Nephron progenitor cell (in vitro differentiated cells): ENCODE measurements at regions not wholly inside any gene's neighbourhood (a gene's known extent, or its start where the extent isn't known, plus 50 kb on each side); places are given as distances from the start of the nearest gene placed in this dataset.

Experiments used
- DNase-seq: peaks from one replicate; pipeline ENCODE4 v3.0.0; 2021
- H3K27ac Mint-ChIP-seq: 2 replicates; pipeline ENCODE4 v1.8.0; 2021; ENCODE audit warnings: mild to moderate bottlenecking, moderate library complexity, mixed read lengths
- H3K27me3 Mint-ChIP-seq: 2 replicates; pipeline ENCODE4 v1.8.0; 2021; ENCODE audit warnings: mild to moderate bottlenecking, low read depth, mixed read lengths; ENCODE audit not compliant: poor library complexity
- H3K36me3 Mint-ChIP-seq: 2 replicates; pipeline ENCODE4 v1.8.0; 2021; ENCODE audit warnings: low read depth, mixed read lengths
- H3K4me1 Mint-ChIP-seq: 2 replicates; pipeline ENCODE4 v1.8.0; 2021; ENCODE audit warnings: mixed read lengths
- H3K4me3 Mint-ChIP-seq: 2 replicates; pipeline ENCODE4 v1.8.0; 2021; ENCODE audit warnings: mild to moderate bottlenecking, moderate library complexity, mixed read lengths
- H3K9me3 Mint-ChIP-seq: 2 replicates; pipeline ENCODE4 v1.8.0; 2021; ENCODE audit warnings: mild to moderate bottlenecking, moderate library complexity, mixed read lengths
- TF ChIP-seq, protein P1 (sequence below): fragments of 200-600 bp; sonication (generic); IDR thresholded peaks from 2 replicates; pipeline ENCODE4 v1.5.0; 2021; ENCODE audit warnings: antibody characterized with exemption

GRCh38 chr20:39758876-39759275 lies 796.7 kb downstream of the DHX35 start:
- no peak for DNase-seq
- H3K9me3 Mint-ChIP-seq: peaks cover 5% of the 10 kb centered on the region
- H3K27me3 Mint-ChIP-seq: peaks cover 3% of the 10 kb centered on the region
- no peak overlapping the region for H3K4me3 Mint-ChIP-seq
- H3K4me1 Mint-ChIP-seq: peaks cover 13% of the 10 kb centered on the region
- H3K36me3 Mint-ChIP-seq: no peaks in the 10 kb centered on the region
- TF ChIP-seq, protein P1, sequence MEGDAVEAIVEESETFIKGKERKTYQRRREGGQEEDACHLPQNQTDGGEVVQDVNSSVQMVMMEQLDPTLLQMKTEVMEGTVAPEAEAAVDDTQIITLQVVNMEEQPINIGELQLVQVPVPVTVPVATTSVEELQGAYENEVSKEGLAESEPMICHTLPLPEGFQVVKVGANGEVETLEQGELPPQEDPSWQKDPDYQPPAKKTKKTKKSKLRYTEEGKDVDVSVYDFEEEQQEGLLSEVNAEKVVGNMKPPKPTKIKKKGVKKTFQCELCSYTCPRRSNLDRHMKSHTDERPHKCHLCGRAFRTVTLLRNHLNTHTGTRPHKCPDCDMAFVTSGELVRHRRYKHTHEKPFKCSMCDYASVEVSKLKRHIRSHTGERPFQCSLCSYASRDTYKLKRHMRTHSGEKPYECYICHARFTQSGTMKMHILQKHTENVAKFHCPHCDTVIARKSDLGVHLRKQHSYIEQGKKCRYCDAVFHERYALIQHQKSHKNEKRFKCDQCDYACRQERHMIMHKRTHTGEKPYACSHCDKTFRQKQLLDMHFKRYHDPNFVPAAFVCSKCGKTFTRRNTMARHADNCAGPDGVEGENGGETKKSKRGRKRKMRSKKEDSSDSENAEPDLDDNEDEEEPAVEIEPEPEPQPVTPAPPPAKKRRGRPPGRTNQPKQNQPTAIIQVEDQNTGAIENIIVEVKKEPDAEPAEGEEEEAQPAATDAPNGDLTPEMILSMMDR: no peak
- no peak overlapping the region for H3K27ac Mint-ChIP-seq

DNA sequence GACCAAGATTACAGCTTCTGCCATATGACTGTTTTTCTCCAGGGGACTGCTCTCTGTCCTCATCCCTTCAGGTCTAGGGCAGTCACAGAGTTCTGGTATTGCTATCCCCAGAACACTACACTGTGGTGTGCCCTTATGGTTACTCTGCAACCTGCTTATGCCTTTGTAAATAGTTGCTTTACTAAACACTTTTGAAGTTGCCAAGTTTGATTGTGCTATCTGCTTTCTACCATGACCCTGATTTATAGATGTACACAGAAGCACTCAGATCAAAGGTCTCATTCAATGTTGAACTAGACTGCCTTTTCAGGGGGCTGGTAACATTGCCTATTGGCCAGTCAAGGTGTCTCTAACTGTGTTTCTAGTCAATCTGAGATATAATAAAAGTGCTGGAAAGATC lies 794.7 kb downstream of the DHX35 start:
- Mint-ChIP-seq H3K27ac (no peak overlapping the region), H3K9me3 (no peaks in the 10 kb centered on the region), H3K4me3 (no peak overlapping the region), H3K4me1 (peaks cover 13% of the 10 kb centered on the region), H3K36me3 (no peaks in the 10 kb centered on the region), H3K27me3 (peaks cover 6% of the 10 kb centered on the region)
- no peak for DNase-seq
- TF ChIP-seq, protein P1: no peak

DNA sequence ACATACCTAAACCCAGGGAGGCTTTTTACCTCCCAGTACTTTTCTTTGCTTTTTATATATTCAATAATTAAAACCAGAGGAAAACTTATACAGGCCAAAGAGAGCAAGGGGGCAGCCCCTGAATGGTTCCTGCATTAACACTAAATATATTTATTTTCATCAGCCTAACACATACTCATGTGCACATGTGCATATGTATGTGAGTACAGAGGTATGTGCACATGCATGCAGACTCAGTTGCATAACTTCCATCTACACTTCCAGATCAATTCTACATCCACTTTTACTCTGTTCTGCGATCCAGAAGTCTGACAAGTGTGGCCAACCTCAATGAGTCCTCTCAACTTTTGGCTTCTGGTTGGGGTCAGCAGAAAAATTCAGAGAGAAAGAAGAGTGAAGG lies 794.2 kb downstream of the DHX35 start:
- no peak for DNase-seq
- Mint-ChIP-seq H3K36me3 (peaks cover 4% of the 10 kb centered on the region), H3K27ac (no peak overlapping the region), H3K27me3 (peaks cover 6% of the 10 kb centered on the region), H3K4me3 (no peak overlapping the region), H3K9me3 (peaks cover 3% of the 10 kb centered on the region), H3K4me1 (peaks cover 13% of the 10 kb centered on the region)
- TF ChIP-seq, protein P1: no peak

GRCh38 chr20:39752262-39752876 lies 790.2 kb downstream of the DHX35 start:
- H3K4me1 Mint-ChIP-seq: peaks cover 13% of the 10 kb centered on the region
- H3K27me3 Mint-ChIP-seq: peaks cover 6% of the 10 kb centered on the region
- peaks cover 41% of the 10 kb centered on the region for H3K9me3 Mint-ChIP-seq
- DNase-seq: no peak
- no peak overlapping the region for H3K4me3 Mint-ChIP-seq
- no peak overlapping the region for H3K27ac Mint-ChIP-seq
- H3K36me3 Mint-ChIP-seq: peaks cover 14% of the 10 kb centered on the region
- TF ChIP-seq, protein P1: no peak

DNA sequence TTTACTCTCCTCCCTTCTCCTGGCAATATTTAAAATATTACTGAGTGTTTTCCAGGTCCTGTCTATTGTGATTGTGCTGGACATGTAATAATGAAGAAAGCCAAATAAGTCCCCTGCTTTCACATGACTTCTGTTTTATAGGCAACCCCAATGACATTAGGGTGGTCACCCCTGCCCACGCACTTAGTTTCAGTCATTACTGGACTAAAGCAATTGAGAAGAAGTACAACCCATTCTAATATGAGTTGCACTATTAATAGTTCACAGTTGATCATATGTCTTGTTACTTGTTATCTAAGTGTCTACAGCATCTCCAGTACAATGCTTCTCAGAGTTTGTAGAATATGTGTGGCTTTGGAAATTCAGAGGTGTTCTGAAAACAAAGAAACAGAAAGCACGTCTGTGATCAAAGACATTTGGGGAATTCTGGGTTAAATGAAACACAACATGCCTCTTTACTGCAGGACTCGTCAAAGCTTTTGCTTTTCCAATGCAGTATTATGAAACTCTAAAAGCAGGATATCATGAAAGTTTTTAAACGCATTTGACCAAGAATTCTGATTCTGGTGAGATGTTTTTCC lies 789.5 kb downstream of the DHX35 start:
- H3K27me3 Mint-ChIP-seq: peaks cover 6% of the 10 kb centered on the region
- peaks cover 44% of the 10 kb centered on the region for H3K9me3 Mint-ChIP-seq
- H3K4me3 Mint-ChIP-seq: no peak overlapping the region
- H3K36me3 Mint-ChIP-seq: peaks cover 14% of the 10 kb centered on the region
- TF ChIP-seq, protein P1: no peak
- no peak overlapping the region for H3K27ac Mint-ChIP-seq
- DNase-seq: no peak
- H3K4me1 Mint-ChIP-seq: peaks cover 6% of the 10 kb centered on the region

GRCh38 chr20:39745380-39745779 lies 783.2 kb downstream of the DHX35 start:
- Mint-ChIP-seq H3K4me1 (no peaks in the 10 kb centered on the region), H3K27ac (no peak overlapping the region), H3K9me3 (peaks cover 41% of the 10 kb centered on the region), H3K36me3 (peaks cover 8% of the 10 kb centered on the region), H3K27me3 (no peaks in the 10 kb centered on the region), H3K4me3 (no peak overlapping the region)
- TF ChIP-seq, protein P1: no peak
- no peak for DNase-seq
